MV-4-11 (cell line): ENCODE measurements at regions not wholly inside any gene's neighbourhood (a gene's known extent, or its start where the extent isn't known, plus 50 kb on each side); places are given as distances from the start of the nearest gene placed in this dataset.
"Not testable (repeated sequence)": the region's sequence is repeated elsewhere in the genome, so short reads cannot be mapped to it uniquely, and the experiment has no call there.

ENCODE experiments used
- DNase-seq: peaks from one replicate; lab custom pipeline; 2025; lab: John Stamatoyannopoulos, UW

DNA sequence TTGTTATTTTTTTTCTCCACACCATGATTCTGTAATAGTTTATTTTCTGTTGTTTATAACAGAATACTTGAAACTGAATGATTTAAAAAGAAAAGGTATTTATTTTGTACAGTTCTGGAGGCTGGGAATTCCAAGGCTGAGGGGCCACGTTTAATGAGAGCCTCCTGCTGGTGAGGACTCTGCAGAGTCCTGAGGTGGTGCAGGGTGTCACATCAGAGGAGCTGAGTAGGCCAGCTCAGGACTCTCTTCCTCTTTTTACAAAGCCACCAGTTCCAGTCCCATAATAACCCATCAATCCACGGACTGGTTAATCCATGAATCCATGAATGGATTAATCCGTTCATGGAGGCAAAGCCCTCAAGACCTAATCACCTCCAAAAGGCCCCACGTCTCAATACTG is 71.6 kb downstream of the TFAP2A start:
- DNase-seq: peak; percentile 32

DNA sequence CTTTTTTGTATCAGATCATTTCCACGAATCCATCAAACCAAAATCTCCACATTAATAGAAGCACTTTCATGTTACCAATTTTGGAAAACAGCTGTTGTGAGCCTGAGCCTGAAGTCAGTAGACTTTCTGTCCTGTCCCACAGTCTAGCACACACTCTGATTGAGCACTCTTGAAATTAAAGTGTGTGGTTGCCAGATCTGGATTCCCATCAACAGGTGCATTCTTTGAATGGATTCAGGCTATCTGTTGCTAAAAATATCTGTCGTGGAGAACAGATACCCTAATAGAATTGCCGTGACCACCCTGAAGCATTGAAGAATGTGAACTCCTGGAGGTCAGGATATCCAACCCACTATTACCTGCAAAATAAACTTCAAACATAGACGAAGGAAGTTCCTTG is 73.3 kb downstream of the TFAP2A start:
- no peak for DNase-seq

DNA sequence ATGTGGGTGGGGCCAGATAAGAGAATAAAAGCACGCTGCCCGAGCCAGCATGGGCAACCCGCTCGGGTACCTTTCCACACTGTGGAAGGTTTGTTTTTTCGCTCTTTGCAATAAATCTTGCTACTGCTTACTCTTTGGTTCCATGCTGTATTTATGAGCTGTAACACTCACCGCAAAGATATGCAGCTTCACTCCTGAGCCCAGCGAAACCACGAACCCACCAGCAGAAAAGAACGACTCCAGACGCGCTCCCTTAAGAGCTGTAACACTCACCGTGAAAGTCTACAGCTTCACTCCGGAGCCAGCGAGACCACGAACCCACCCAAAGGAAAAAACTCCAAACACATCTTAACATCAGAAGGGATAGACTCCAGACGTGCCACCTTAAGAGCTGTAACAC is 76.7 kb downstream of the TFAP2A start:
- DNase-seq: no peak

DNA sequence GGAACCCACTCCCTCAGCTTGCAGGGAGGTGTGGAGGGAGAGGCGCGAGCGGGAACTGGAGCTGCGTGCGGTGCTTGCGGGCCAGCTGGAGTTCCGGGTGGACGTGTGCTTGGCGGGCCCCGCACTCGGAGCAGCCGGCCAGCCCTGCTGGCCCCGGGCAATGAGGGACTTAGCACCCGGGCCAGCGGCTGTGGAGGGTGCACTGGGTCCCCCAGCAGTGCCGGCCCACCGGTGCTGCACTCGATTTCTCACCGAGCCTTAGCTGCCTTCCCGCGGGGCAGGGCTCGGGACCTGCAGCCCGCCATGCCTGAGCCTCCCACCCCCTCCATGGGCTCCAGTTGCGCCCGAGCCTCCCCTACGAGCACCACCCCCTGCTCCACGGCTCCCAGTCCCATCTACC is 77.5 kb downstream of the TFAP2A start:
- not testable (repeated sequence) for DNase-seq

DNA sequence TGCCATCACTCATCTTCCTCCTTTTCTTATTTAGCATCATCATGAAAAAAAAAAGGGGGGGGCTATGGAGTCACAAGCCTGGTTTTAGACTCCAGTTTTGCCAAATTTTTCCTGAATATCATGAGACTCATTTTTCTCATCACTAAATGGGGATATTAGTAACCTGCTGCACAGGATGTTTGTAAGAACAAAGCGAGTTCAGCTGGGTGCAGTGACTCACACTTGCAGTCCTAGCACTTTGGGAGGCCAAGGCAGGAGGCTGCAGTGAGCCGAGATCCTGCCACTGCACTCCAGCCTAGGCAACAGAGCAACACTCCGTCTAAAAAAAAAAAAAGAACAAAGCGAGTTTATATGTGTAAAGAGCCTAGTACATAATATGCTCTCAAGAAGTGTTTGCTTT is 82.8 kb downstream of the TFAP2A start:
- no peak for DNase-seq

DNA sequence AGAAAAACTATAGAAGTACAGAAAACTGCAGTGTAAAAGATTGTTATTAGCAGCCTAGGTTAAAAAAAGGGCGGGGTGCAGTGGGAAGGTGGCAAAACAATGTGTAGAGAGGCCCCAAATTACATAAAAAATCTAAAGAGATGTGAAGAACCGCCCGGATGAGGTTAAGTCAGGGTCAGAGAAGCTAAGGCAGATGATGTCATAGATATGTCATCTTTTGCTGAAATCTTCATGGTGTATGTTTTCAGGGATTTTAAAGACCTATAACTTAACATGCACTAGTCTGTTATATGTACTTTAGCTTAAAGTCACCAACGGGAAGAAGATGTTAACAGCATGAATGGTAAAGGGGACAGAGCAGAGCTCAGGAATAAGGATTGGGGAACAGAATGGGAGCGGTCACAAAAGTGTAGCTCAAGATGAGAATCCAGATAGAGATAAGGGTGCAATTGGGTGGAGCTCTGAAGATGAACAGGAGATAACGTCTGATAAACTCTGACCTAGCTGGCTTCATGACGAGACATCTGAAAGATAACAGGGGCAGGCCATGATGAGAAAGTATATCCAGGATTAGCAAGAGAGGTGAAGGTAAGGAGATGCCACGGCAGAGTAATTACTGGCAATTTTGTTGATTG is 83.4 kb downstream of the TFAP2A start:
- DNase-seq: no peak

DNA sequence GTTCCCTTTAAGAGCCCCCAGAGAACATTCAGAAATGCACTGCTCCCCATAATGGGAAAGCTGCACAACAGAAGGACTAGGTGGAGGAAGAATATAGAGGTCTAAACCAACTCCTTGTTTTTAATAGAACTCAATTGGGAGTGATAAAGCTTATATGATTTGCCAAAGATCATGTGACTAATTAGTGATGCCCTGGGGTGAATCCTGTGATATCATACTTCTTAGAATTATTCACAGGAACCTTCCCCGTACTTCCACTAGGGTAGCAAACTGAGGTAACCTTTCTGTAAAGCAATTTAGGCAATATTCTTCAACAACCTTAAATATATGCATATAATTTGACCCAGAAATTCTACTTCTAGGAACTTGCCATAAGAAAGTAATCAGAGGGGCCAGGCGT is 84.4 kb downstream of the TFAP2A start:
- DNase-seq: no peak

DNA sequence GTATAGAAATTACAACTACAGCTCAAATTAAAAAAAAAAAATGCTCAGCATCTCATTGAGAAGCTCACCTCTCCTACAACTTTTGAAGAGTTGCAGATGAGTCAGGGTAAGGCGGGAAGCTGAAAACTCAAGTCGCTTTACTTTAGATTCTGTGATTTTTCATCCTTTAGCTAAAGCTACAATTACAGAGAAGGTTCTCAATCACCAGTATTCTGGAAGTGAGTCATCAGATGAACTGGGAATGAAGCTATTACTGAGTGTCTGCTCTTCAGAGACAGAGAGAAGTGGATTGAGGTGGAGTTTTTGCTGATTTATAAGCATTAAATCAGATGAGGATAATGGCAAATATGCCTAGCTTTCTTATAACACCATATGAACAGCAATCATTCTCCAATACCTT is 91.9 kb downstream of the TFAP2A start:
- no peak for DNase-seq

DNA sequence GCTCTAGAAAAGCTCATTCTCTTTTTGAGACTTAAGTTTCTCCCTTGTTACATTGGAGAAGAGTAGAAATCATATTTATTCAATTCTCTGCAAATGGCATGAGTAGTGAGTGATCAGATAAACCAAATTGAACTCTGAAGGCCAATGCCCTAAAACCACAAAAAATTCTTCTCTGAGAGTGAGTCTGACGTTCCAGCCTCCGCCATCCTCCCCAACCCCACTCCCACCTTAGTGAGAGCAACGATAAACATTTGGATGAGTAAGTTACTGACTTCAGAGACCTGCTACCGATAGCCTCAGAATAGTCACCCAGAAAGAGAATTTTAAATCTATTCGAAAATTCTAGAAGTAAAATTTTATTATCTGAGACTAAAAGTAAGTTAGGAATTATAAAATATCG is 94.6 kb downstream of the TFAP2A start:
- no peak for DNase-seq

DNA sequence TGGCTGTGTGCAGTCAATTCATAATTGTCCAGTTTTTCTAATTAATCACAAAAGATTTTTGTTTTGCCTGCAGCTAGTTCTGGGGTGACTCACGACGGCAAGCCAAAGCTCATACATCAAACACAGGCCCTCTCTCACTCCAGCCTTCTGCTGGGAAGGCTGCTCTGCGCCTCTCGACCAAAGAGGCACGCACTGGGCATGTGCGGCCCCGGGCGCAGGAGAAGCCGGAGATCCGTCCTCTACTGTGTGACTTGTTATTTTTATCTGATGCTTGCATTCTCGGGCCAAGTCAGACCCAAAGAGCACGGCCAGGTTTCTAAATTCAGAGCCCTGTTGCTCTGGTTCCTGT is 98.5 kb downstream of the TFAP2A start:
- no peak for DNase-seq

DNA sequence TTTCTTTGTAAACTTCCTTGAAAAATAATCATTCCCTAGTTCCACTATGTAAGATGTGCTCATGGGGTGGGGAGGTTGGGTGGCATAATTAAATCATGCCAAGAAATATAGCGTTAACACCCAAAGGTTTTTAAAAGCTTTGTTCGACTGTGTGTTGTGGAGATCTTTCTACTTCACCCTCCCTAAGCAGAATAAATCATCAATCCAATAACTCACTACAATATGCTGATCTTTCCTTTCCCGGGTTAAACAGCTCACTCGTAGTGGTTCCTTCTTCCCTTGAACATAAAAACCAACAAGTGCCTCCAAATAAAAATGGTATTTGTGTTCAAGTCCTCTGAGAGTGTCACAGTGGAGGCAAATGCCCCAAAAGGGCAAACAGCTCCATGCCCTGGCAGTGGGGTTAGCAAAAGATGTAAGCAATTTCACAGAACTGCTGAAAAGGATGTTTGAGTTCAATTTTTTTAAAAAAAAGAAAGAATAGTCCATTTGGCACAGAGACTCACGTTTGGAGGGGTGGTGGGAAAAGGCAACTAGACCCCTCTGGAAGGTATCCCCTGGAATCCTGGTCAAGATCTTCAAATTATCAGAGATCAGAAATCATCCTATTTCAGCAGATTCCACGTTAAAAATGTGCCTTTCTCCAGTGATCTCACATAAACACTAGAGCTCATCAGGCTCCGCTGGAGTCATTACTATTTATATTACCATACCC is 99.1 kb downstream of the TFAP2A start:
- DNase-seq: no peak

DNA sequence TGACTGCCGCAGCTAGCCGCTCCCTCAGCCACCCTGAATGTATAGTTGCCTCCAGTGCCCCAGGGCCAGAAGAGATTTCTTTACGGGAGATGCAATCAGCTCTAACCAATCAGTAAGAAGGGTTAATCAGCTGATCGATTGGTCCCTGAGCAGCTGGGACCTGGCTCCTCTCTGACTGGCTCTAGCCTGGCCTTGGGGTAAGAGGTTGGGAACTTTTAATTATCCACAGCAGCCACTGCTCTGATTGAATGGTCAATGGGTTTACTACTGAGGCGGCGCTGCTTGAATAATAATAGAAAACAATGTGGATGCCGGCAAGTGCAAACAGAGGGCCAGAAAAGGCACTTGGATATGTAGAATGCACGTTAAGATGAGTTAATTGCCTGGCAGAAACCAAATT is 99.8 kb downstream of the TFAP2A start:
- DNase-seq: no peak

DNA sequence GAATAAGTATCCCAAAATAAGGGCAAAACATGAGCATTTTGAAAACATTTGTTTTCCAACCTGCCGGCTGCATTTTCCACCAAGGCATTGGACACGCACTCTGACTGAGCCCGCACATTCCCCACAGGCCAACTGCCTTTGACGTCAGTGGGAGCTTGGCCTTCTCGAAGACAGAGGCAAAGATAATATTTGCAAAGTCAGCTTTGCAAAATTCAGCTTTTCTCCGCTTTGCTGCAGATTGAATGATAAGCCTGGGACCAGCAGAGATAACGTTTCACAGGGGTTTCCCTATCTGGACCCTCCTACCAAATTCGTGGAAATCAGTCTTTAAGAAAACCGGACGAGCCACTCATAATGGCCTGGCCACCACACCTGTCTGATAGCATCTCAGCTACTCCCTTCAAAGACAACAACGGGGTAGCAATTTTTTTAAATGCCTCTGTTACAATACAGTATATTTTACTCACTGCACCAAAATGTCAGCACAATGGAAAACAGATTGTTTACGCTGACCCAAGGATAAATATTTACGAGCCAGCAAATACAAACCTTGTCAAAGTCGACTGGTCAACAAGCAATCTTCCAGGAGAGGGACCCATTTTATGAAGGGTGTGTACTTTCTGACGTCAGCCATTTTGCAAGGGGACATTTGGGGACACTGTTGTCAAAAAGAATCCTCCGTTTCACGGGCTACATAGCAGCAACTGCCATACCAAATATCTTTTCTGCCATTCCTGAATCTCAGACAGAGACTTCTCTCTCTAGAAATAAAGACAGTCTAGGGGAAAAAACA is 100.5 kb downstream of the TFAP2A start:
- DNase-seq: no peak

DNA sequence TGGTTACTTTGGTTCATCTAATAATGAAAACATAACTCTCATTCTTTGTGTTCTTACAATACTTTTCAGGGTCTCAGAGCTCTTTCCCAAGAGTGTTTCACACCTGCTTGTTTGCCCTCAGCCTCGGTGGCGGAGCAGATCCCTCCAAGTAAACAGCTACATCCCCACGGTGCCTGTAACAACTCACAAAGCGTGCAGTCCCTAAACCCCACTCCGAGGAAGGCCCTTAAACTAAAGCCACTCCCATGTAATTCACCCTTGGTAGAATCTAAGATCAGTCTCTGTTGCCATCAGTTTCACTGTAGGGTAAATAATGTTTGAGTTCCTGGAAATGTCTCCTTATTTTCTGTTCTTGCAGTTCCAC is 101.1 kb downstream of the TFAP2A start:
- DNase-seq: no peak

DNA sequence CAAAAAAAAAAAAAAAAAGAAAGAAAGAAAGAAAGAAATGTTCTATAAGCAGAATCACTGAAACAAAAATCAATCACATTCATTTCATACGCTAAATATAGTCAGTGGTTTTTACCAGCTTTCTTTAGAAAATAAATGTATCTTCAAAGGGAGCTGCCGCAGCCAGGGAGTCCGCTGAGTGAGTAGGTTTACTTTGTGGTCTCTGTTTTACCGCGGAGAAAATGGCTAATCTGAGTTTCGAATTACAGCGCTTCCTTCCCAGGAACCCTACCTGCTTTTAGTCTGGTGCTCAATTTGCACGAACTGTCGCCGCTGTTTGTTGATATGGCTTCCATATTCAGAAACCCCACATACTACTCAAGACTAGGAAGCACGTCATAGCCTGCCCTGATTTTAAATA is 102.4 kb downstream of the TFAP2A start:
- DNase-seq: no peak

DNA sequence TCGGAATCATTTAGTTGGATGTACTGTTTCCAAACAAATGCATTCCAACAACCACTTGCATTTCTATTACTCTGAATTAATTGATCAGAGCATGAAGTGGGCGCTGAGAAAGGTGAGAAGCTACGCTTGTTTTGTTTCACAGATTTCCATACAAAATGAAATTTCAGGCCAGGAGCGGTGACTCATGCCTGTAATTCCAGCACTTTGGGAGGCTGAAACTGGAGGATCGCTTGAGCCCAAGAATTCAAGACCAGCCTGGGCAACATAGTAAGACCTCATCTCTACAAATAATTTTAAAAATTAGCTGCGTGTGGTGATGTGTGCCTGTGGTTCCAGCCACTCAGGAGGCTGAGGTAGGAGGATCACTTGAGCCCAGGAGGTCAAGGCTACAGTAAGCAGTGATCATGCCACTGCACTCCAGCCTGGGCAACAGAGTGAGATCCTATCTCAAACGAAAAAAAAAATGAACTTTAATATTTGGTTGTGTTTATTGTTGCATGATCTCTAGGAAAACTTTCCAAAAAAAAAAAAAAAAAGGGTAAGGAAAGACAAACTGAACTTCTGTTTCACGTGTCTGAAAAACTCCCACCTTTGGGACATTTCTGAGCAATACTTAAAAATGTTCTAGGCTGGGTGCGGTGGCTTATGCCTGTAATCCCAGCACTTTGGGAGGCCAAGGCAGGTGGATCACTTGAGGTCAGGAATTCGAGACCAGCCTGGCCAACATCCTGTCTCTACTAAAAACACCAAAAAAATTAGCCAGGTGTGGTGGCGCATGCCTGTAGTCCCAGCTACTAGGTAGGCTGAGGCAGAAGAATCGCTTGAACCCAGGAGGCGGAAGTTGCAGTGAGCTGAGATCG is 103.1 kb downstream of the TFAP2A start:
- DNase-seq: not testable (repeated sequence)

DNA sequence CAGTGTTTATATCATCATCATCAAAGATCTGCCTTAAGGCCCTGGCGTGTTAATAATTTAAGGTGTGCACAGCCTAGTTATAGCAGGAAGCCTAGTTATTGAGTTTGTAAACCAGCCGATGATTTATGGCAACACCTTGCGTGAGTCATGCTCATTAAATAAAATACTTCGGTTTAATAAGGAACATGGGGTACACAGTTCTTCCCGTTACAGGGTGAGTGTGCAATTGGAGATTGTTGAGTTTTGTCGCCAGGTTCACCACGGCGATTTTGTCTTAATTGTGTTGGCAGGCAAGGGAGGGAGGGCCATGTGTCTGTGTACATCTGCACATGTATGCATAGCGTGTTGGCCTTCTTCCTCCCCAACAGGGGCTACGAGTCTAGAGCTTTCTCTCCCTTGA is 104.0 kb downstream of the TFAP2A start:
- DNase-seq: no peak

DNA sequence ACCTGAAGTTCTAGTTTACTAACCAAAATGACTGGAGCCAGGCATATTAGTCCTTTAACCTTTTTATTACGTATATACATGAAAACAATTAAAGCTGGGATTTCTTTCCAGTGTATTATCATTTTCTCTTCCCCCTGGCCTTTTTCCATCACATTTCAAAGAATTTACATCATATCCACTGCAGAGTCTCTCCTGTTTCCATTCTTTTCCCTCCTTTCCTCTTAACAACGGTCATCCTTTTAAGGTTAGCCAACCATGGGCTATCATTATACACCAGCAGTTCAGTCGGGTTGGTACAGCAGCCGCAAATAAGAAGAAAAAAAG is 104.6 kb downstream of the TFAP2A start:
- DNase-seq: no peak

DNA sequence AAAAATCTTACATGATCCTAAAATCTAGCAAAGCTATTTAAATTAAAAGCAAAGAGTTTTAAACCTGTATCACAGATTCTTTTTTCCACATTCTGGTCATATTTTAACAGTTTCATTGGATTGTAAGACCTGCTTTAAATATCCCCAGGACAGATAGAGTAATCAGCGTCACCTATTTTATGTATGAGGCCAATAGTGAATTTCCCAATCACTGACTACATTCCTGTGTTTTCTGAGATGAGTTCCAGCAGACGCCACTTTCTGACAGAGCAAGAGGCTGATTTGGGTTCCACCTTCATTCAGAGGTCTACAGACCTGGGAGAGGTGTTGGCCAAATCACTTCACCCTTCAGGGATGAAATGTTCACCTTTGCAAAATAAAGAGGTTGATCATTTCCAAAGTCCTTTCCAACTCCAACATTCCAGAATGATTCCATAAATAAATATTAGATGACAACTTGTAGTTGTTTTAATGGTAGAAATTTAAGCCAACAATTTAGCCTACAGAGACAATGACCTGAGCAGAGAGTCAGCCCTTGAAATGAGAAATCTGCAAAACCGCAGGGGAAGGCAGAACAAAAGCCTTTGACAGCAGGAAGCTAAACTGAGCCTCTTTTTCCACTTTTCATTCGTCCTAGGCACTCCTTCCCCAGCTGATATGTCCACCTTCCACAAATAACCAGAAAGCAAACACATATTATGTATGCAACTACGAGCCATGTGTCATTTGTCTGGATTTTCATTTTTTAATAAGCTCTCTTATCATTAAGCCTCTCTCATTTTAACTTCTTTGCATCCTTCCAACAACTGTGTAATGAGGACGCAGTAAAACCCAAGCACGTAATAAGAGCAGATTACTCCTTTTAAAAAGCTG is 105.2 kb downstream of the TFAP2A start:
- DNase-seq: no peak

DNA sequence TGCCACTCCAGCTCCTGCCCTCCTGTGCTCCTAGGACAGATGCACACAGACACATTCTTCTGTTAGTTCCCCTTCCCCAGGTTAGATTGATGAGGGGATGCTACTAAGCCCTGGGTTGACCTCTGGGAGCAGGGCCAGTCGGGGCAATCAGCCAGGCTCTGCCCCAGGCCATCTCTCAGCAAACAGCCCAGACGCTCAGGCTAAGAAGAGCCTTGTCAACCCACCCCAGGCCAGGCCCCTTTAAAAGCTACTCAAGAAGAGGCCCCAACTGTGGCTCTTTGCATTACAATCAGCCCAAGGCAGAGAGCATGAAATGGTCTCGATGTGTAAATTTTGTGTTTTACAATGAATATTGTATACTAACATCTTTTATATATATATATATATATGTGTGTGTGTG is 107.4 kb downstream of the TFAP2A start:
- no peak for DNase-seq

DNA sequence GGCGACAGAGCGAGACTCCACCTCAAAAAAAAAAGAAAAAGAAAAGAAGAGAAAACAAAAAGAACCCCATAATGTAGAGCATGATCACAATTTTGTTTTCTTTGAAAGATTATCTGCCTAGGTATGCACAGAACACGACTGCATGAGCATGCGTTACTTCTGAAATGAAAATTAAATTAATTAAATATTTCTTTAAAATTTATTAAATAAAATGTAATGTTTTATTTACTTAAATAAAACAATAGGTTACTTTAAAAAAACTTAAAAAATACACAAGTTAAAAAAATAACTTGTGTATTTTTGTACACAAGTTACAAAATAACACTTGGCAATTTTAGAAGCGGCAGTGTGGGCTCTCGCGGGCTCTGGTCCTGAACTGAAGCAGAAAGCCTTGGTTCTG is 107.8 kb downstream of the TFAP2A start:
- no peak for DNase-seq
